H1 (cell line): ENCODE measurements at regions not wholly inside any gene's neighbourhood (a gene's known extent, or its start where the extent isn't known, plus 50 kb on each side); places are given as distances from the start of the nearest gene placed in this dataset.

ENCODE experiments used
- CTCF ChIA-PET: fragments of 300-600 bp; sonication (Branson Sonifier 250); formaldehyde crosslinking; loops from one replicate; lab custom pipeline; 2021; ENCODE audit not compliant: partially characterized antibody; lab: Charles Lee
- POLR2A ChIA-PET: fragments of 300-600 bp; sonication (Branson Sonifier 250); formaldehyde crosslinking; loops from one replicate; lab custom pipeline; 2021; ENCODE audit warnings: inconsistent platforms; ENCODE audit not compliant: partially characterized antibody; lab: Charles Lee
- DNase-seq, 2 experiments: peaks; one replicate each; pipeline versions ENCODE4 v3.0.0 to v3.0.0-alpha.2; 2010 to 2022; ENCODE audit warnings: low spot score in 2 of 2, low read depth in 1 of 2, mixed read lengths in 1 of 2
- FAIRE-seq: peaks from 2 replicates; lab custom pipeline; 2011; peaks lifted over from hg19 to GRCh38; lab: Jason Lieb, UNC
- H2AFZ ChIP-seq: 2 replicates; pipeline ENCODE4 v1.8.1; 2012; ENCODE audit warnings: low read length, inconsistent platforms
- H2AK5ac ChIP-seq: 2 replicates; pipeline ENCODE4 v1.6.1; 2013; ENCODE audit warnings: low read depth, low read length
- H2BK120ac ChIP-seq: replicated peaks from 2 replicates; pipeline ENCODE3; 2013; ENCODE audit warnings: low read depth, low read length, inconsistent platforms
- H2BK12ac ChIP-seq: 2 replicates; pipeline ENCODE4 v1.6.1; 2013; ENCODE audit warnings: low read depth, low read length
- H2BK15ac ChIP-seq: 2 replicates; pipeline ENCODE4 v1.6.1; 2013; ENCODE audit warnings: low read length
- H2BK20ac ChIP-seq: 2 replicates; pipeline ENCODE4 v1.6.1; 2013; ENCODE audit warnings: low read length
- H2BK5ac ChIP-seq: 2 replicates; pipeline ENCODE4 v1.6.1; 2013; ENCODE audit warnings: low read depth, low read length
- H3K14ac ChIP-seq: 2 replicates; pipeline ENCODE4 v1.6.1; 2013; ENCODE audit warnings: inconsistent platforms; ENCODE audit not compliant: insufficient read length
- H3K18ac ChIP-seq: 2 replicates; pipeline ENCODE4 v1.6.1; 2013; ENCODE audit warnings: low read length; ENCODE audit errors: extremely low read depth
- H3K23ac ChIP-seq: 2 replicates; pipeline ENCODE4 v1.6.1; 2013; ENCODE audit warnings: inconsistent platforms; ENCODE audit not compliant: insufficient read length
- H3K23me2 ChIP-seq: 2 replicates; pipeline ENCODE4 v1.6.1; 2013; ENCODE audit warnings: low read depth, low read length
- H3K27ac ChIP-seq: 2 replicates; pipeline ENCODE4 v1.6.1; 2011; ENCODE audit warnings: low read depth, low read length, inconsistent platforms
- H3K27me3 ChIP-seq, 4 experiments: replicated peaks in 1 of 4; 1 replicate in 1 of 4; 2 replicates in 3 of 4; pipeline versions ENCODE4 v1.6.1 to v1.8.1; 2011 to 2013; ENCODE audit warnings: low read length in 3 of 4, mild to moderate bottlenecking in 3 of 4, inconsistent platforms in 2 of 4, mixed read lengths in 2 of 4, moderate library complexity in 1 of 4; ENCODE audit not compliant: control insufficient read depth in 3 of 4, insufficient read depth in 3 of 4; ENCODE audit errors: extremely low read depth in 1 of 4
- H3K36me3 ChIP-seq, 4 experiments: 2 replicates each; pipeline versions ENCODE4 v1.6.1 to v1.8.1; 2011 to 2013; ENCODE audit warnings: mild to moderate bottlenecking in 4 of 4, low read length in 3 of 4, moderate library complexity in 2 of 4, control low read depth in 1 of 4, inconsistent platforms in 1 of 4; ENCODE audit not compliant: insufficient read depth in 4 of 4, control insufficient read depth in 2 of 4
- H3K4ac ChIP-seq: replicated peaks from 2 replicates; pipeline ENCODE3; 2013; ENCODE audit warnings: low read length, low read depth, mixed read lengths, inconsistent platforms; ENCODE audit not compliant: insufficient read length
- H3K4me1 ChIP-seq, 4 experiments: replicated peaks in 1 of 4; 1 replicate in 1 of 4; 2 replicates in 3 of 4; pipeline versions ENCODE4 v1.6.1 to v1.8.1; 2011 to 2013; ENCODE audit warnings: low read length in 3 of 4, inconsistent platforms in 2 of 4, mixed read lengths in 1 of 4; ENCODE audit not compliant: insufficient read depth in 4 of 4, control insufficient read depth in 3 of 4
- H3K4me2 ChIP-seq, 2 experiments: 2 replicates each; pipeline versions ENCODE4 v1.6.1 to v1.8.1; 2011 to 2013; ENCODE audit warnings: low read depth in 2 of 2, low read length in 2 of 2, control low read depth in 1 of 2, inconsistent platforms in 1 of 2, mild to moderate bottlenecking in 1 of 2; ENCODE audit not compliant: insufficient read depth in 1 of 2
- H3K4me3 ChIP-seq, 4 experiments: fragments of 200-600, 300-600 bp in 1 of 4; sonication (generic), shearing (Covaris generic), sonication (Bioruptor Twin) in 1 of 4; 2 replicates each; pipeline versions ENCODE4 v1.5.1 to v1.8.1; 2011 to 2016; ENCODE audit warnings: low read length in 4 of 4, low read depth in 3 of 4, control low read depth in 2 of 4, inconsistent platforms in 2 of 4, mild to moderate bottlenecking in 2 of 4, mixed read lengths in 1 of 4, moderate library complexity in 1 of 4; ENCODE audit not compliant: insufficient read depth in 2 of 4; ENCODE audit errors: extremely low read depth in 1 of 4
- H3K56ac ChIP-seq: replicated peaks from 2 replicates; pipeline ENCODE3; 2013; ENCODE audit warnings: low read depth, mild to moderate bottlenecking, mixed read lengths, low read length, inconsistent platforms; ENCODE audit not compliant: insufficient read length
- H3K79me1 ChIP-seq: 2 replicates; pipeline ENCODE4 v1.6.1; 2013; ENCODE audit warnings: low read depth, low read length, control low read depth
- H3K79me2 ChIP-seq, 2 experiments: 2 replicates each; pipeline versions ENCODE4 v1.6.1 to v1.8.1; 2012 to 2013; ENCODE audit warnings: low read length in 2 of 2, mild to moderate bottlenecking in 2 of 2, inconsistent platforms in 1 of 2; ENCODE audit not compliant: insufficient read depth in 2 of 2, control insufficient read depth in 1 of 2
- H3K9ac ChIP-seq, 4 experiments: replicated peaks in 1 of 4; 1 replicate in 1 of 4; 2 replicates in 3 of 4; pipeline versions ENCODE4 v1.6.1 to v1.8.1; 2011 to 2013; ENCODE audit warnings: low read depth in 3 of 4, low read length in 3 of 4, control low read depth in 2 of 4, mild to moderate bottlenecking in 2 of 4, moderate library complexity in 2 of 4, inconsistent platforms in 1 of 4; ENCODE audit errors: extremely low read depth in 1 of 4
- H3K9me3 ChIP-seq, 2 experiments: 2 replicates each; pipeline versions ENCODE4 v1.6.1 to v1.8.1; 2012 to 2013; ENCODE audit warnings: mild to moderate bottlenecking in 2 of 2, moderate library complexity in 2 of 2, control low read depth in 1 of 2, inconsistent platforms in 1 of 2, low read depth in 1 of 2, low read length in 1 of 2, mixed read lengths in 1 of 2; ENCODE audit not compliant: insufficient read depth in 2 of 2
- H4K20me1 ChIP-seq, 2 experiments: replicated peaks in 1 of 2; 2 replicates each; pipeline versions ENCODE3 to v1.8.1; 2011 to 2013; ENCODE audit warnings: inconsistent platforms in 2 of 2, low read length in 2 of 2, mild to moderate bottlenecking in 1 of 2; ENCODE audit not compliant: insufficient read depth in 2 of 2, control insufficient read depth in 1 of 2
- H4K5ac ChIP-seq: 2 replicates; pipeline ENCODE4 v1.6.1; 2013; ENCODE audit warnings: low read length, low read depth, mixed read lengths, inconsistent platforms; ENCODE audit not compliant: insufficient read length
- H4K8ac ChIP-seq: 2 replicates; pipeline ENCODE4 v1.8.0; 2013; ENCODE audit warnings: mild to moderate bottlenecking, moderate library complexity, low read length, inconsistent platforms; ENCODE audit not compliant: insufficient read depth; ENCODE audit errors: extremely low read depth
- H4K91ac ChIP-seq: replicated peaks from 2 replicates; pipeline ENCODE3; 2013; ENCODE audit warnings: low read length, mixed read lengths, inconsistent platforms; ENCODE audit not compliant: insufficient read length
- FOSL1 ChIP-seq: IDR thresholded peaks from 2 replicates; pipeline ENCODE4 v1.6.1; 2011; ENCODE audit warnings: mild to moderate bottlenecking, low read depth, low read length, moderate library complexity; ENCODE audit not compliant: insufficient read depth
- GTF2F1 ChIP-seq: IDR thresholded peaks from 2 replicates; pipeline ENCODE4 v1.6.1; 2012; ENCODE audit warnings: low read depth, low read length, improper control_type of control experiment, borderline replicate concordance
- POLR2A ChIP-seq, 2 experiments: IDR thresholded peaks; 1 replicate in 1 of 2; 2 replicates in 1 of 2; pipeline ENCODE4 v1.6.1; 2011; ENCODE audit warnings: low read depth in 2 of 2, low read length in 2 of 2, mild to moderate bottlenecking in 2 of 2; ENCODE audit errors: control extremely low read depth in 1 of 2
- POLR2AphosphoS5 ChIP-seq: IDR thresholded peaks from 2 replicates; pipeline ENCODE4 v1.6.1; 2011; ENCODE audit warnings: low read depth, low read length
- POU5F1 ChIP-seq: IDR thresholded peaks from 2 replicates; pipeline ENCODE4 v1.6.1; 2011; ENCODE audit warnings: low read depth, mild to moderate bottlenecking, low read length, moderate library complexity
- RBBP5 ChIP-seq: IDR thresholded peaks from 2 replicates; pipeline ENCODE4 v1.7.1; 2012; ENCODE audit warnings: low read depth, mild to moderate bottlenecking, inconsistent platforms, low read length, moderate library complexity, borderline replicate concordance
- SP1 ChIP-seq: IDR thresholded peaks from 2 replicates; pipeline ENCODE4 v1.6.1; 2011; ENCODE audit warnings: low read depth, low read length
- SUZ12 ChIP-seq: fragments of 200-600 bp; sonication (generic); IDR thresholded peaks from 2 replicates; pipeline ENCODE4 v1.6.1; 2012; ENCODE audit warnings: mild to moderate bottlenecking, inconsistent platforms, low read length, moderate library complexity, mixed read lengths
- WGBS, 2 experiments: shearing (Covaris generic) in 1 of 2; methylation state at CpG; one replicate each; pipeline versions ENCODE4 v1.1.6 to v1.1.7; 2013 to 2015; ENCODE audit warnings: low lambda C conversion rate in 2 of 2, mixed read lengths in 2 of 2, inconsistent platforms in 1 of 2, low coverage in 1 of 2, missing lambda C conversion rate in 1 of 2; ENCODE audit not compliant: insufficient replicate concordance in 2 of 2, insufficient coverage in 1 of 2, insufficient read length in 1 of 2; ENCODE audit errors: extremely low coverage in 1 of 2, missing lambda C conversion rate in 1 of 2; 5-methylcytosine and 5-hydroxymethylcytosine counted together

DNA sequence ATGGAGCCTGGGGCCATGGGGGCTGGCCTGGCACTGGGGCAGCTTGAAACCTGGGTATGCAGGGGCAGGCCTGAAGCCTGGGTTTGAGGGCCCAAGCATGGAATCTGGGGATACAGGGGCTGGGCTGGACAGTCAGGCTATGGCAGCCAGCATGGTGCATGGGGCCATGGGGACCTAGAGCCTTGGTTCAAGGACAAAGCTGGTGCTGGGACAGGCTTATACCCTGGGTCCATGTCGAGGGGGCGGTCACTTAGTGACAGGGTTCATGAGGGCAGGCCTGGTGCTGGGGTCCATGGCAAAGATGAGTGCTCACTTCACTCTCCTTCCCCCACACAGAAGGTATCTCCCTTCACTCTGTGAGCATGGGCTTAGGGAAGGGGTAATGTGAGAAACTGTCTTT lies 116.2 kb downstream of the BBS10 start:
- no peak overlapping the region for H3K56ac ChIP-seq
- WGBS, 2 experiments, result 88% methylated on average over 2 of the region's 2 CpGs; no CpG with 5 or more reads in 1 of the 2 experiments
- CTCF ChIA-PET, result no interaction called here
- no peak overlapping the region for H2BK20ac ChIP-seq
- no peaks in the 10 kb centered on the region for H3K79me2 ChIP-seq
- no peak overlapping the region for H3K4me3 ChIP-seq
- H3K27ac ChIP-seq, result no peak overlapping the region
- H3K9ac ChIP-seq, result no peak overlapping the region
- TF ChIP-seq POU5F1, result no peak
- TF ChIP-seq POLR2A (IDR thresholded peaks at IDR 0.05; ENCODE audit: control extremely low read depth in 1 of 2, low read depth in 2 of 2, low read length in 2 of 2), result no peak
- no peak for TF ChIP-seq GTF2F1
- TF ChIP-seq FOSL1, result no peak
- TF ChIP-seq POLR2AphosphoS5, result no peak
- no peak for TF ChIP-seq SP1
- TF ChIP-seq RBBP5, result no peak
- no peak for TF ChIP-seq SUZ12
- TF ChIP-seq, all 59 proteins: peak for 0
- no peak overlapping the region for H3K14ac ChIP-seq
- peak overlapping the region; percentile 29; the same call in 1 of the 2 replicates for H2AFZ ChIP-seq
- no peak overlapping the region for H4K8ac ChIP-seq
- no peak overlapping the region for H3K23ac ChIP-seq
- H3K4me2 ChIP-seq, result no peak overlapping the region
- POLR2A ChIA-PET, result no interaction called here
- H2AK5ac ChIP-seq, result no peak overlapping the region
- H3K18ac ChIP-seq, result no peak overlapping the region
- DNase-seq (no peak), FAIRE-seq (no peak)
- no peak overlapping the region for H2BK12ac ChIP-seq
- H2BK120ac ChIP-seq, result no peak overlapping the region
- H2BK15ac ChIP-seq, result peak overlapping the region; percentile 5; the same call in 1 of the 2 replicates
- no peaks in the 10 kb centered on the region for H3K27me3 ChIP-seq
- H3K4ac ChIP-seq, result no peak overlapping the region
- no peaks in the 10 kb centered on the region for H4K20me1 ChIP-seq
- H4K5ac ChIP-seq, result no peak overlapping the region
- H2BK5ac ChIP-seq, result no peak overlapping the region
- H3K23me2 ChIP-seq, result no peaks in the 10 kb centered on the region
- no peaks in the 10 kb centered on the region for H3K36me3 ChIP-seq
- no peaks in the 10 kb centered on the region for H3K4me1 ChIP-seq
- H3K79me1 ChIP-seq, result no peaks in the 10 kb centered on the region
- H3K9me3 ChIP-seq, result no peaks in the 10 kb centered on the region
- no peak overlapping the region for H4K91ac ChIP-seq
